AG09319 (cell line): ENCODE measurements at regions not wholly inside any gene's neighbourhood (a gene's known extent, or its start where the extent isn't known, plus 50 kb on each side); places are given as distances from the start of the nearest gene placed in this dataset.

Experiments
- DNase-seq: peaks from one replicate; pipeline ENCODE4 v3.0.0-alpha.2; 2010; ENCODE audit warnings: low read depth; ENCODE audit errors: extremely low read depth
- TF ChIP-seq, protein P1 (sequence below): IDR thresholded peaks from 2 replicates; pipeline ENCODE4 v1.5.1; 2011; ENCODE audit warnings: low read depth, mild to moderate bottlenecking, inconsistent platforms, low read length, moderate library complexity

- TF ChIP-seq, protein P1, sequence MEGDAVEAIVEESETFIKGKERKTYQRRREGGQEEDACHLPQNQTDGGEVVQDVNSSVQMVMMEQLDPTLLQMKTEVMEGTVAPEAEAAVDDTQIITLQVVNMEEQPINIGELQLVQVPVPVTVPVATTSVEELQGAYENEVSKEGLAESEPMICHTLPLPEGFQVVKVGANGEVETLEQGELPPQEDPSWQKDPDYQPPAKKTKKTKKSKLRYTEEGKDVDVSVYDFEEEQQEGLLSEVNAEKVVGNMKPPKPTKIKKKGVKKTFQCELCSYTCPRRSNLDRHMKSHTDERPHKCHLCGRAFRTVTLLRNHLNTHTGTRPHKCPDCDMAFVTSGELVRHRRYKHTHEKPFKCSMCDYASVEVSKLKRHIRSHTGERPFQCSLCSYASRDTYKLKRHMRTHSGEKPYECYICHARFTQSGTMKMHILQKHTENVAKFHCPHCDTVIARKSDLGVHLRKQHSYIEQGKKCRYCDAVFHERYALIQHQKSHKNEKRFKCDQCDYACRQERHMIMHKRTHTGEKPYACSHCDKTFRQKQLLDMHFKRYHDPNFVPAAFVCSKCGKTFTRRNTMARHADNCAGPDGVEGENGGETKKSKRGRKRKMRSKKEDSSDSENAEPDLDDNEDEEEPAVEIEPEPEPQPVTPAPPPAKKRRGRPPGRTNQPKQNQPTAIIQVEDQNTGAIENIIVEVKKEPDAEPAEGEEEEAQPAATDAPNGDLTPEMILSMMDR: no peak
- no peak for DNase-seq
Observed at GRCh38 chr9:126223798-126224531, 102.7 kb upstream of the MVB12B start.

GRCh38 chr9:126225611-126226609 is 100.7 kb upstream of the MVB12B start:
- TF ChIP-seq, protein P1: no peak
- no peak for DNase-seq

DNA sequence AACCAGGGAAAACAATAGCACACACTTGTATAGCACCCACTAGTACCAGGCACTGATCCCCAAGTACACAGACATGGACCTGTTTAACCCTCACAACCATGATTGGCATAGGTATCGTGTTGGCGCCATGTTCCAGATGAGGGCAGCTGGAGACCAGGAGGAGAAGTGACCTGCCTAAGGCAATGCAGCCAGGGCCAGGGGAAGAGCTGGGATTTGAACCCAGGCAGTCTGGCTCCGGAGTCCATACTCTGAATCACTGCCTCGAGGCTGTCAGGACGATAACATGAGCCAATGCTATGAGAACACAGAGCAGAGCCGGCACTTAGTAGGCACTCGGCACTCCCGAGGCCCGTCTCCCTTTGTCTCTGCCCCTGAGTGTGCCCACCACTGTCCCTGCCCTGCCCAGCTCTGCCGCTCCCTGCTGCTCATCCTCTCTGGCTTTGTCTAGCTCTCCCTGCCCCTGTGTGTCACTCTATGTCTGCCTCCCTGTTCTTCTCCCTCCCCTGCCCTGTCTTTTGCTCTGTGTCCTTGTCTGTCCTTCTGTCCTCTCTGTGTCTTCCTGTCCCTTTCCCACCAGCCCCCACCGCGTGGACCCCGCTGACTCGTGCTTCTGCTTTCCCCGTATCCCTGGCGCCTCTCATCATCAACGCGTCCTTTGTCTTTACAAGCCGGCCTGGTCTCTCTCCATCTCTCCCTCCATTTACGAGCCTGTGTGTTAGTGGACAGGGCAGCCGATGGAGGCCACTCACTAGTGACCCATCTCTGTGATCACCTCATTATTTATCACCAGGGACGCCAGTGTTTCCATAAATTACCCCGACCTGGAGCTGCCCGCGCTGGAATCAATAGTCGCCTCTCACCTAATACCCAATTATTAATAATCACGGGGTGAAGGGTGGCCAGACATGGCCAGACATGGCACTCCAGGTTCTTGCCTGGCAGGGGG is 99.4 kb upstream of the MVB12B start:
- TF ChIP-seq, protein P1: no peak
- no peak for DNase-seq

GRCh38 chr9:126228111-126228780 is 98.4 kb upstream of the MVB12B start:
- TF ChIP-seq, protein P1: no peak
- no peak for DNase-seq

GRCh38 chr9:126228781-126229444 is 97.7 kb upstream of the MVB12B start:
- TF ChIP-seq, protein P1: peak; percentile 98
- peak; percentile 23 for DNase-seq

GRCh38 chr9:126229501-126229900 is 97.1 kb upstream of the MVB12B start:
- no peak for DNase-seq
- TF ChIP-seq, protein P1: no peak
